NCI-H774 (cell line): ENCODE measurements at regions not wholly inside any gene's neighbourhood (a gene's known extent, or its start where the extent isn't known, plus 50 kb on each side); places are given as distances from the start of the nearest gene placed in this dataset.
"Not testable (repeated sequence)": the region's sequence is repeated elsewhere in the genome, so short reads cannot be mapped to it uniquely, and the experiment has no call there.

ENCODE experiments used
- DNase-seq: peaks from one replicate; lab custom pipeline; 2025; lab: John Stamatoyannopoulos, UW

- DNase-seq: not testable (repeated sequence)
Measured at GRCh38 chr20:25798174-25798993, 101.7 kb upstream of the ZNF337 start.

- DNase-seq: not testable (repeated sequence)
Measured at GRCh38 chr20:25797062-25797461, 100.4 kb upstream of the ZNF337 start.

- DNase-seq: not testable (repeated sequence)
Measured at GRCh38 chr20:25777241-25777640, 80.6 kb upstream of the ZNF337 start.

- DNase-seq: not testable (repeated sequence)
Measured at GRCh38 chr20:25774711-25775110, 78.1 kb upstream of the ZNF337 start.

- not testable (repeated sequence) for DNase-seq
Measured at GRCh38 chr20:25774203-25774602, 77.5 kb upstream of the ZNF337 start.

GRCh38 chr20:25772437-25772836, 75.8 kb upstream of the ZNF337 start:
- DNase-seq: not testable (repeated sequence)

- DNase-seq: not testable (repeated sequence)
Measured at GRCh38 chr20:25771818-25772217, 75.2 kb upstream of the ZNF337 start.

- no peak for DNase-seq
Measured at GRCh38 chr20:25761596-25761995, 64.9 kb upstream of the ZNF337 start.

- not testable (repeated sequence) for DNase-seq
Measured at GRCh38 chr20:25761046-25761445, 64.4 kb upstream of the ZNF337 start.

GRCh38 chr20:25750765-25751696, 54.4 kb upstream of the ZNF337 start:
- no peak for DNase-seq

GRCh38 chr20:25750220-25750764, 53.6 kb upstream of the ZNF337 start:
- no peak for DNase-seq

GRCh38 chr20:25749649-25750048, 53.0 kb upstream of the ZNF337 start:
- no peak for DNase-seq
